ENCODE measurements at regions not wholly inside any gene's neighbourhood (a gene's known extent, or its start where the extent isn't known, plus 50 kb on each side); places are given as distances from the start of the nearest gene placed in this dataset.

DNA sequence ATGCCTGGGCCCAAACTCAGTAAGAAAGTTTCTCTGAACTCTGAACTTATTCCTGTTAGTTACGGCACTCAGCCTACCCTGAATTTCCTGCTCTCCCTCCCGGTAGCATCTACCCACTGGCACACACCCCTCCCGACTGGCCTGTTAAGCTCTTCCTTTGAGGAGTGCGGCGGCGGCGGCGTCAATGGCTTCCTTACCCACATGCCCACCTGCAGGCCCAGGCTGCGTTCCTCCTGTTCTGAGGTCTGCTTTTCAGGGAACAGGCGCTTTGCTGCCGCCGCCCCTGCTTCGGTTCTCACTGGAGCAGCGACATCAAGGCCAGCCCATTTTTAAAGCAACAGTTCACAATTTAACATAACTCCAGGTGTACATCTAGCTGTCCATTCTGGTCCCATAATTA, 432.4 kb downstream of the DCDC2C start:
- DNase-seq (ENCODE audit: low read depth in 2 of 2): no peak
- TF ChIP-seq, protein P1, sequence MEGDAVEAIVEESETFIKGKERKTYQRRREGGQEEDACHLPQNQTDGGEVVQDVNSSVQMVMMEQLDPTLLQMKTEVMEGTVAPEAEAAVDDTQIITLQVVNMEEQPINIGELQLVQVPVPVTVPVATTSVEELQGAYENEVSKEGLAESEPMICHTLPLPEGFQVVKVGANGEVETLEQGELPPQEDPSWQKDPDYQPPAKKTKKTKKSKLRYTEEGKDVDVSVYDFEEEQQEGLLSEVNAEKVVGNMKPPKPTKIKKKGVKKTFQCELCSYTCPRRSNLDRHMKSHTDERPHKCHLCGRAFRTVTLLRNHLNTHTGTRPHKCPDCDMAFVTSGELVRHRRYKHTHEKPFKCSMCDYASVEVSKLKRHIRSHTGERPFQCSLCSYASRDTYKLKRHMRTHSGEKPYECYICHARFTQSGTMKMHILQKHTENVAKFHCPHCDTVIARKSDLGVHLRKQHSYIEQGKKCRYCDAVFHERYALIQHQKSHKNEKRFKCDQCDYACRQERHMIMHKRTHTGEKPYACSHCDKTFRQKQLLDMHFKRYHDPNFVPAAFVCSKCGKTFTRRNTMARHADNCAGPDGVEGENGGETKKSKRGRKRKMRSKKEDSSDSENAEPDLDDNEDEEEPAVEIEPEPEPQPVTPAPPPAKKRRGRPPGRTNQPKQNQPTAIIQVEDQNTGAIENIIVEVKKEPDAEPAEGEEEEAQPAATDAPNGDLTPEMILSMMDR (IDR thresholded peaks at IDR 0.05; ENCODE audit: low read depth, low read length): no peak
- no peak overlapping the region for H3K4me3 ChIP-seq (replicated peaks in 1 of 2; ENCODE audit: low read depth in 2 of 2, low read length in 2 of 2)

- DNase-seq (ENCODE audit: low read depth in 2 of 2): no peak
- no peak overlapping the region for H3K4me3 ChIP-seq (replicated peaks in 1 of 2; ENCODE audit: low read depth in 2 of 2, low read length in 2 of 2)
- TF ChIP-seq, protein P1 (IDR thresholded peaks at IDR 0.05; ENCODE audit: low read depth, low read length): no peak
Measured at GRCh38 chr2:4139316-4139715, 435.9 kb downstream of the DCDC2C start.

DNA sequence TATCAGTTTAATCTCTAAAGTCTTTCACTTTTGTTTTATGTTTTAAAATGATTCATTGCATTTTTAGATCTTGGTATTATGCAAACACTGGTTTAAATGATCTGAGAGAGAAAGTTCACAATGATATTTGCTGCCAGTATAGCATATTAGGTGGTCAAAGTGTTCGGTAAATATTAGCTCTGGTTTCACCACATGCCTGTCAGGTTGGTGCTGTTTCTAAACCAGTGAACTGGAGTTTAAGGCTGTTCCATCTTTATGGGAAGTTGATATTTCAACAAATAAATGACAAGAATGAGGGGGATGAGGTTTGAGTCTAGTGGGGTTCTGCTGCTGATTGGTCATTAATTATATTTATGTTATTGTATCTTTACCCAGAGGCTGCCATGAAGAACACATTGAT, 436.4 kb downstream of the DCDC2C start:
- DNase-seq (ENCODE audit: low read depth in 2 of 2): no peak
- TF ChIP-seq, protein P1 (IDR thresholded peaks at IDR 0.05; ENCODE audit: low read depth, low read length): no peak
- no peak overlapping the region for H3K4me3 ChIP-seq (replicated peaks in 1 of 2; ENCODE audit: low read depth in 2 of 2, low read length in 2 of 2)

GRCh38 chr2:4140281-4140970, 437.1 kb downstream of the DCDC2C start:
- no peak for DNase-seq (ENCODE audit: low read depth in 2 of 2)
- H3K4me3 ChIP-seq (replicated peaks in 1 of 2; ENCODE audit: low read depth in 2 of 2, low read length in 2 of 2): no peak overlapping the region
- TF ChIP-seq, protein P1 (IDR thresholded peaks at IDR 0.05; ENCODE audit: low read depth, low read length): no peak

GRCh38 chr2:4144731-4145130, 441.4 kb downstream of the DCDC2C start:
- no peak for DNase-seq (ENCODE audit: low read depth in 2 of 2)
- TF ChIP-seq, protein P1 (IDR thresholded peaks at IDR 0.05; ENCODE audit: low read depth, low read length): no peak
- no peak overlapping the region for H3K4me3 ChIP-seq (replicated peaks in 1 of 2; ENCODE audit: low read depth in 2 of 2, low read length in 2 of 2)

GRCh38 chr2:4151521-4151920, 448.1 kb downstream of the DCDC2C start:
- DNase-seq (ENCODE audit: low read depth in 2 of 2): no peak
- no peak overlapping the region for H3K4me3 ChIP-seq (replicated peaks in 1 of 2; ENCODE audit: low read depth in 2 of 2, low read length in 2 of 2)
- TF ChIP-seq, protein P1 (IDR thresholded peaks at IDR 0.05; ENCODE audit: low read depth, low read length): no peak

GRCh38 chr2:4152051-4152450, 448.7 kb downstream of the DCDC2C start:
- no peak for DNase-seq (ENCODE audit: low read depth in 2 of 2)
- no peak overlapping the region for H3K4me3 ChIP-seq (replicated peaks in 1 of 2; ENCODE audit: low read depth in 2 of 2, low read length in 2 of 2)
- TF ChIP-seq, protein P1 (IDR thresholded peaks at IDR 0.05; ENCODE audit: low read depth, low read length): no peak

Data from cardiac fibroblast (primary cell).